Liver (tissue), 3 donors: ENCODE measurements at regions not wholly inside any gene's neighbourhood (a gene's known extent, or its start where the extent isn't known, plus 50 kb on each side); places are given as distances from the start of the nearest gene placed in this dataset.

ENCODE experiments used
- CTCF ChIP-seq: fragments of 150-350 bp; IDR thresholded peaks from 2 replicates; pipeline ENCODE4 v1.5.1; 2017; ENCODE audit warnings: improper control_type of control experiment, low read depth, low read length; ENCODE audit not compliant: missing input control
- EGR1 ChIP-seq, 2 donors: IDR thresholded peaks; 2 replicates each; pipeline ENCODE4 v1.6.1; 2016 to 2018; ENCODE audit warnings: antibody characterized with exemption in 2 of 2, low read depth in 2 of 2
- GABPA ChIP-seq, 2 donors: IDR thresholded peaks in 1 of 2; conservative IDR thresholded peaks in 1 of 2; 2 replicates each; pipeline ENCODE4 v1.6.1; 2016; ENCODE audit warnings: antibody characterized with exemption in 2 of 2, mild to moderate bottlenecking in 1 of 2, moderate library complexity in 1 of 2
- JUND ChIP-seq, 2 donors: IDR thresholded peaks; 2 replicates each; pipeline ENCODE4 v1.6.1; 2016; ENCODE audit warnings: antibody characterized with exemption in 2 of 2
- RAD21 ChIP-seq, 2 donors: IDR thresholded peaks; 2 replicates each; pipeline ENCODE4 v1.6.1; 2016; ENCODE audit warnings: antibody characterized with exemption in 2 of 2, mild to moderate bottlenecking in 2 of 2
- RXRA ChIP-seq, 2 donors: IDR thresholded peaks; 2 replicates each; pipeline ENCODE4 v1.6.1; 2017 to 2018; ENCODE audit warnings: antibody characterized with exemption in 2 of 2, mild to moderate bottlenecking in 1 of 2
- SP1 ChIP-seq: IDR thresholded peaks from 2 replicates; pipeline ENCODE4 v1.6.1; 2018; ENCODE audit warnings: antibody characterized with exemption, mild to moderate bottlenecking
- TAF1 ChIP-seq: conservative IDR thresholded peaks from 2 replicates; pipeline ENCODE4 v1.6.1; 2016; ENCODE audit warnings: antibody characterized with exemption, mild to moderate bottlenecking
- YY1 ChIP-seq: IDR thresholded peaks from 2 replicates; pipeline ENCODE4 v1.6.1; 2016; ENCODE audit warnings: antibody characterized with exemption, mild to moderate bottlenecking
- TF ChIP-seq, protein P1 (sequence below): IDR thresholded peaks from 2 replicates; pipeline ENCODE4 v1.6.1; 2016; ENCODE audit warnings: antibody characterized with exemption
- TF ChIP-seq, protein P2 (sequence below): IDR thresholded peaks from 2 replicates; pipeline ENCODE4 v1.6.1; 2016; ENCODE audit warnings: antibody characterized with exemption
- donor health status: healthy.
- donor health status: healthy.

GRCh38 chr2:212732860-212733259 lies 194.3 kb upstream of the ERBB4 start:
- TF ChIP-seq CTCF (no peak), TAF1 (no peak), JUND (IDR thresholded peaks at IDR 0.05) (no peak), RXRA (IDR thresholded peaks at IDR 0.05) (no peak), EGR1 (IDR thresholded peaks at IDR 0.05; ENCODE audit: low read depth in 2 of 2) (no peak), SP1 (no peak), RAD21 (IDR thresholded peaks at IDR 0.05) (no peak), GABPA (IDR thresholded peaks at IDR 0.05 in 1 of 2, conservative IDR thresholded peaks at IDR 0.05 in 1 of 2) (no peak), YY1 (no peak)
- TF ChIP-seq, protein P1, sequence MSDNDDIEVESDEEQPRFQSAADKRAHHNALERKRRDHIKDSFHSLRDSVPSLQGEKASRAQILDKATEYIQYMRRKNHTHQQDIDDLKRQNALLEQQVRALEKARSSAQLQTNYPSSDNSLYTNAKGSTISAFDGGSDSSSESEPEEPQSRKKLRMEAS: no peak
- TF ChIP-seq, protein P2, sequence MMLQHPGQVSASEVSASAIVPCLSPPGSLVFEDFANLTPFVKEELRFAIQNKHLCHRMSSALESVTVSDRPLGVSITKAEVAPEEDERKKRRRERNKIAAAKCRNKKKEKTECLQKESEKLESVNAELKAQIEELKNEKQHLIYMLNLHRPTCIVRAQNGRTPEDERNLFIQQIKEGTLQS: no peak
